ENCODE measurements at regions not wholly inside any gene's neighbourhood (a gene's known extent, or its start where the extent isn't known, plus 50 kb on each side); places are given as distances from the start of the nearest gene placed in this dataset.

DNA sequence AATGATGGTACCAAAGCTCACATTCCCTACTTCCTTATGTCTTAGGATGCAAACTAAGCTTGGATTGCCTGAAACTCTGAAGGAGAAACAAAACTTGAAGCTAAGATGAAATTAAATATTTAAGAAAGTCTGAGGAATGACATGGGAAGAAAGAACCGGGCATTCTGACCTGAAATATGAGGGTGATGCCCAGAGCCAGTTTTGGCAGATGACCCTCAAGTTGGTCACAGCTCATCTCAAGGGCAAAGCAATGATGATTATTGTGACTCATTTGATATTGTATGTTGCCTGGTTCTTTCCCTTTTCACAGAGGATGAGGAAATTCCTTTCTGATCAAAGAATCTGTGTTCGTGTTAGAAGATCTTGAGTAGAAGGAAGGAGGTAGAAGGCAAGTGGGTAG lies 96.0 kb upstream of the NHS start:
- H3K79me2 ChIP-seq (replicated peaks; ENCODE audit: insufficient read depth, low read length): no peaks in the 10 kb centered on the region
- no peaks in the 10 kb centered on the region for H4K20me1 ChIP-seq (ENCODE audit: insufficient read depth)
- H3K4me3 ChIP-seq (ENCODE audit: low read length): no peak overlapping the region
- no peaks in the 10 kb centered on the region for H3K27me3 ChIP-seq (ENCODE audit: insufficient read depth, low read depth, low read length)
- no peak overlapping the region for H2AFZ ChIP-seq (ENCODE audit: low read depth, low read length)
- H3K9me3 ChIP-seq (ENCODE audit: low read length): no peaks in the 10 kb centered on the region
- no peak overlapping the region for H3K9ac ChIP-seq (ENCODE audit: low read length)
- H3K27ac ChIP-seq (ENCODE audit: low read length): no peak overlapping the region
- no peaks in the 10 kb centered on the region for H3K9me2 ChIP-seq (ENCODE audit: insufficient read depth, low read length)
- no peak overlapping the region for H3K4me2 ChIP-seq (ENCODE audit: low read length)
- no peak for TF ChIP-seq MXI1 (conservative IDR thresholded peaks at IDR 0.05; ENCODE audit: poor library complexity, severe bottlenecking)
- TF ChIP-seq EP300 (conservative IDR thresholded peaks at IDR 0.05; ENCODE audit: poor library complexity, severe bottlenecking): no peak
- no peak for TF ChIP-seq SMC3 (conservative IDR thresholded peaks at IDR 0.05; ENCODE audit: poor library complexity)
- no peaks in the 10 kb centered on the region for H3K36me3 ChIP-seq (ENCODE audit: insufficient read depth, low read length)
- no peaks in the 10 kb centered on the region for H3F3A ChIP-seq (ENCODE audit: insufficient read depth, low read length, poor library complexity, severe bottlenecking)

DNA sequence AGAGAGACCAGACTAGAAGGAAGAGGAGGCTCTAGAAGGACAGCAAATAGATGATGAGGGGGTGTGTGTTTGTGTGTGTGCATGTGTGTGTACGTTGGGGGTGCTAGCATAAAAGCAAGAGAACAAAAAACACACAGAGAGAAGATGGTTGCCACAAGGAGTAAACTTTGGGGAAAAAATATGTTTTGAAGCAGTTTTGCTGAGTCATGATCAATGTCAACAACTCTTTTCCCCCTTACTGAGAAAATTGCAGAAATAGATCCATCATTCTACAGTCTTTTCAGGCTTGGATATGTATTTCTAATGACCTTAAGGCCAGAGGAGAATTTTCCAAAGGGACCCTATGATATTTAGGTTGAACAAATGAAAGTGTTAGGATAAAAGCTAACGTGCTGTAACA lies 89.0 kb upstream of the NHS start:
- H3K9me2 ChIP-seq (ENCODE audit: insufficient read depth, low read length): no peaks in the 10 kb centered on the region
- H3K36me3 ChIP-seq (ENCODE audit: insufficient read depth, low read length): no peaks in the 10 kb centered on the region
- H3K4me3 ChIP-seq (ENCODE audit: low read length): no peak overlapping the region
- no peak overlapping the region for H3K9ac ChIP-seq (ENCODE audit: low read length)
- no peak overlapping the region for H2AFZ ChIP-seq (ENCODE audit: low read depth, low read length)
- no peaks in the 10 kb centered on the region for H3F3A ChIP-seq (ENCODE audit: insufficient read depth, low read length, poor library complexity, severe bottlenecking)
- TF ChIP-seq, protein P1, sequence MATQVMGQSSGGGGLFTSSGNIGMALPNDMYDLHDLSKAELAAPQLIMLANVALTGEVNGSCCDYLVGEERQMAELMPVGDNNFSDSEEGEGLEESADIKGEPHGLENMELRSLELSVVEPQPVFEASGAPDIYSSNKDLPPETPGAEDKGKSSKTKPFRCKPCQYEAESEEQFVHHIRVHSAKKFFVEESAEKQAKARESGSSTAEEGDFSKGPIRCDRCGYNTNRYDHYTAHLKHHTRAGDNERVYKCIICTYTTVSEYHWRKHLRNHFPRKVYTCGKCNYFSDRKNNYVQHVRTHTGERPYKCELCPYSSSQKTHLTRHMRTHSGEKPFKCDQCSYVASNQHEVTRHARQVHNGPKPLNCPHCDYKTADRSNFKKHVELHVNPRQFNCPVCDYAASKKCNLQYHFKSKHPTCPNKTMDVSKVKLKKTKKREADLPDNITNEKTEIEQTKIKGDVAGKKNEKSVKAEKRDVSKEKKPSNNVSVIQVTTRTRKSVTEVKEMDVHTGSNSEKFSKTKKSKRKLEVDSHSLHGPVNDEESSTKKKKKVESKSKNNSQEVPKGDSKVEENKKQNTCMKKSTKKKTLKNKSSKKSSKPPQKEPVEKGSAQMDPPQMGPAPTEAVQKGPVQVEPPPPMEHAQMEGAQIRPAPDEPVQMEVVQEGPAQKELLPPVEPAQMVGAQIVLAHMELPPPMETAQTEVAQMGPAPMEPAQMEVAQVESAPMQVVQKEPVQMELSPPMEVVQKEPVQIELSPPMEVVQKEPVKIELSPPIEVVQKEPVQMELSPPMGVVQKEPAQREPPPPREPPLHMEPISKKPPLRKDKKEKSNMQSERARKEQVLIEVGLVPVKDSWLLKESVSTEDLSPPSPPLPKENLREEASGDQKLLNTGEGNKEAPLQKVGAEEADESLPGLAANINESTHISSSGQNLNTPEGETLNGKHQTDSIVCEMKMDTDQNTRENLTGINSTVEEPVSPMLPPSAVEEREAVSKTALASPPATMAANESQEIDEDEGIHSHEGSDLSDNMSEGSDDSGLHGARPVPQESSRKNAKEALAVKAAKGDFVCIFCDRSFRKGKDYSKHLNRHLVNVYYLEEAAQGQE (IDR thresholded peaks at IDR 0.05; ENCODE audit: borderline replicate concordance): no peak
- TF ChIP-seq EZH2 (IDR thresholded peaks at IDR 0.05; ENCODE audit: borderline replicate concordance, insufficient read depth, low read length, poor library complexity, severe bottlenecking): no peak
- no peak for TF ChIP-seq TAF1 (IDR thresholded peaks at IDR 0.05; ENCODE audit: low read depth)
- TF ChIP-seq POLR2AphosphoS5 (IDR thresholded peaks at IDR 0.05): no peak
- no peak for TF ChIP-seq EP300 (conservative IDR thresholded peaks at IDR 0.05; ENCODE audit: poor library complexity, severe bottlenecking)
- no peaks in the 10 kb centered on the region for H3K27me3 ChIP-seq (ENCODE audit: insufficient read depth, low read depth, low read length)
- no peaks in the 10 kb centered on the region for H4K20me1 ChIP-seq (ENCODE audit: insufficient read depth)
- no peaks in the 10 kb centered on the region for H3K79me2 ChIP-seq (replicated peaks; ENCODE audit: insufficient read depth, low read length)
- H3K9me3 ChIP-seq (ENCODE audit: low read length): no peaks in the 10 kb centered on the region
- H3K4me2 ChIP-seq (ENCODE audit: low read length): no peak overlapping the region
- H3K27ac ChIP-seq (ENCODE audit: low read length): no peak overlapping the region

- no peaks in the 10 kb centered on the region for H4K20me1 ChIP-seq (ENCODE audit: insufficient read depth)
- H3K4me2 ChIP-seq (ENCODE audit: low read length): no peak overlapping the region
- no peaks in the 10 kb centered on the region for H3K27me3 ChIP-seq (ENCODE audit: insufficient read depth, low read depth, low read length)
- no peaks in the 10 kb centered on the region for H3K9me3 ChIP-seq (ENCODE audit: low read length)
- TF ChIP-seq, protein P2, sequence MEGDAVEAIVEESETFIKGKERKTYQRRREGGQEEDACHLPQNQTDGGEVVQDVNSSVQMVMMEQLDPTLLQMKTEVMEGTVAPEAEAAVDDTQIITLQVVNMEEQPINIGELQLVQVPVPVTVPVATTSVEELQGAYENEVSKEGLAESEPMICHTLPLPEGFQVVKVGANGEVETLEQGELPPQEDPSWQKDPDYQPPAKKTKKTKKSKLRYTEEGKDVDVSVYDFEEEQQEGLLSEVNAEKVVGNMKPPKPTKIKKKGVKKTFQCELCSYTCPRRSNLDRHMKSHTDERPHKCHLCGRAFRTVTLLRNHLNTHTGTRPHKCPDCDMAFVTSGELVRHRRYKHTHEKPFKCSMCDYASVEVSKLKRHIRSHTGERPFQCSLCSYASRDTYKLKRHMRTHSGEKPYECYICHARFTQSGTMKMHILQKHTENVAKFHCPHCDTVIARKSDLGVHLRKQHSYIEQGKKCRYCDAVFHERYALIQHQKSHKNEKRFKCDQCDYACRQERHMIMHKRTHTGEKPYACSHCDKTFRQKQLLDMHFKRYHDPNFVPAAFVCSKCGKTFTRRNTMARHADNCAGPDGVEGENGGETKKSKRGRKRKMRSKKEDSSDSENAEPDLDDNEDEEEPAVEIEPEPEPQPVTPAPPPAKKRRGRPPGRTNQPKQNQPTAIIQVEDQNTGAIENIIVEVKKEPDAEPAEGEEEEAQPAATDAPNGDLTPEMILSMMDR (IDR thresholded peaks at IDR 0.05; ENCODE audit: poor library complexity, severe bottlenecking): no peak
- TF ChIP-seq, protein P1 (IDR thresholded peaks at IDR 0.05; ENCODE audit: borderline replicate concordance): no peak
- TF ChIP-seq MXI1 (conservative IDR thresholded peaks at IDR 0.05; ENCODE audit: poor library complexity, severe bottlenecking) (no peak), EZH2 (IDR thresholded peaks at IDR 0.05; ENCODE audit: borderline replicate concordance, insufficient read depth, low read length, poor library complexity, severe bottlenecking) (no peak), SMC3 (conservative IDR thresholded peaks at IDR 0.05; ENCODE audit: poor library complexity) (no peak), RAD21 (conservative IDR thresholded peaks at IDR 0.05) (no peak), POLR2AphosphoS5 (IDR thresholded peaks at IDR 0.05) (no peak), EP300 (conservative IDR thresholded peaks at IDR 0.05; ENCODE audit: poor library complexity, severe bottlenecking) (no peak), TAF1 (IDR thresholded peaks at IDR 0.05; ENCODE audit: low read depth) (no peak)
- no peaks in the 10 kb centered on the region for H3F3A ChIP-seq (ENCODE audit: insufficient read depth, low read length, poor library complexity, severe bottlenecking)
- no peak overlapping the region for H3K9ac ChIP-seq (ENCODE audit: low read length)
- no peaks in the 10 kb centered on the region for H3K9me2 ChIP-seq (ENCODE audit: insufficient read depth, low read length)
- no peaks in the 10 kb centered on the region for H3K36me3 ChIP-seq (ENCODE audit: insufficient read depth, low read length)
- no peaks in the 10 kb centered on the region for H3K79me2 ChIP-seq (replicated peaks; ENCODE audit: insufficient read depth, low read length)
- no peak overlapping the region for H3K4me3 ChIP-seq (ENCODE audit: low read length)
- H3K27ac ChIP-seq (ENCODE audit: low read length): no peak overlapping the region
- H2AFZ ChIP-seq (ENCODE audit: low read depth, low read length): no peak overlapping the region
These were observed 83.7 kb upstream of the NHS start for GRCh38 chrX:17291171-17291900.

Data from neural cell (in vitro differentiated cells).